GM19463 (cell line): ENCODE measurements at regions not wholly inside any gene's neighbourhood (a gene's known extent, or its start where the extent isn't known, plus 50 kb on each side); places are given as distances from the start of the nearest gene placed in this dataset.

Experiments
- ATAC-seq: cut with Tn5 transposase; IDR thresholded peaks from one replicate; pipeline ENCODE4 v1.9.1; 2021; ENCODE audit warnings: mild to moderate bottlenecking, moderate library complexity; ENCODE audit not compliant: unreplicated experiment

- no peak for ATAC-seq
Measured at GRCh38 chr6:167049275-167049674, 50.1 kb downstream of the CEP43 start.

GRCh38 chr6:167050903-167051302, 51.7 kb downstream of the CEP43 start:
- no peak for ATAC-seq

DNA sequence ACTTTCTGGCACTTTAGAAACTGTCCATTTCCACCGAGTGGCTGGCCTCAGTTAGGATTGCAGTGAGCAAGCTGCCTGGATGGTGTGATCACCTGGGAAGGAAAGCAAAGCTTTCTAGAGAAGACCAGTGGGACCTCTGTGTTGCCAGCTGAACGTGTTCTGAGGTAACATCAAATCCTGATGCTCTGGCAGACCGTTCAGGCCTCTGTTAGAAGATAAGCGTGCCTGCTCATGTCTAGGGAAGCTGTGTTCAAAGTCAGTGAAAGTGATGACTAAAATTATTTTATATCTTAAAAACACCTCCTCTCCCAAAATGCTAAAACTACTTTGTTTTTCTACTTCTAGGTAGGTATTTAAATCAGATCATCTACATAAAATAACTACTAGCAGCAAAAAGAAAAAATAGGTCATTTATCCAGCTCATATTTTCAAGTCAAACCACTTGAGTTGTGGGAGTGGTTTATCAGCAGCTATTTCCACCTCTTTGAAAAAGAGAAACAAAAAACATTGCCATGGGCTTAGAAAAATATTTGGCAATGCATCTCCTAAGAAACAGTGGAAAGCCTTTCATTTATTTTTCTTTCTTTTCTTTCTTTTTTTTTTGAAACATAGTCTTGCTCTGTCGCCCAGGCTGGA, 54.8 kb downstream of the CEP43 start:
- ATAC-seq = no peak

GRCh38 chr6:167054987-167055386, 55.8 kb downstream of the CEP43 start:
- no peak for ATAC-seq

- ATAC-seq = peak; percentile 99
Measured at GRCh38 chr6:167056370-167056769, 57.2 kb downstream of the CEP43 start.

- ATAC-seq = no peak
Measured at GRCh38 chr6:167058261-167058660, 59.1 kb downstream of the CEP43 start.
